ENCODE measurements at regions not wholly inside any gene's neighbourhood (a gene's known extent, or its start where the extent isn't known, plus 50 kb on each side); places are given as distances from the start of the nearest gene placed in this dataset.

DNA sequence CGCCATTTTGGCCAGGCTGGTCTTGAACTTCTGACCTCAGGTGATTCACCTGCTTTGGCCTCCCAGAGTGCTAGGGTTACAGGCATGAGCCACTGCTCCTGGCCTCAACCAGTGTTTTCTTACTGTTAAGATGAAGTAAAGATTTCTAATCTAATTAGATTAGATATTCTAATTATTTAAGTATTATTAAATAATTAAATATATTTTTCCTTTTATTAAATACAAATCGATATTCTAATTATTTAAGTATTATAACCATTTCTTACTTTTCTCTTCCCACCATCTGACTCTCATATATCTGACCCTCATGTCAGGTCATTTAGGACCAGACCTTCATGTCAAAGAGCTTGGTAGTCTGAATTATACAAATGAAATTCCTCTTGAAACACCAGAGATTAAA lies 1291.9 kb upstream of the EPHA6 start:
- TF ChIP-seq, protein P1, sequence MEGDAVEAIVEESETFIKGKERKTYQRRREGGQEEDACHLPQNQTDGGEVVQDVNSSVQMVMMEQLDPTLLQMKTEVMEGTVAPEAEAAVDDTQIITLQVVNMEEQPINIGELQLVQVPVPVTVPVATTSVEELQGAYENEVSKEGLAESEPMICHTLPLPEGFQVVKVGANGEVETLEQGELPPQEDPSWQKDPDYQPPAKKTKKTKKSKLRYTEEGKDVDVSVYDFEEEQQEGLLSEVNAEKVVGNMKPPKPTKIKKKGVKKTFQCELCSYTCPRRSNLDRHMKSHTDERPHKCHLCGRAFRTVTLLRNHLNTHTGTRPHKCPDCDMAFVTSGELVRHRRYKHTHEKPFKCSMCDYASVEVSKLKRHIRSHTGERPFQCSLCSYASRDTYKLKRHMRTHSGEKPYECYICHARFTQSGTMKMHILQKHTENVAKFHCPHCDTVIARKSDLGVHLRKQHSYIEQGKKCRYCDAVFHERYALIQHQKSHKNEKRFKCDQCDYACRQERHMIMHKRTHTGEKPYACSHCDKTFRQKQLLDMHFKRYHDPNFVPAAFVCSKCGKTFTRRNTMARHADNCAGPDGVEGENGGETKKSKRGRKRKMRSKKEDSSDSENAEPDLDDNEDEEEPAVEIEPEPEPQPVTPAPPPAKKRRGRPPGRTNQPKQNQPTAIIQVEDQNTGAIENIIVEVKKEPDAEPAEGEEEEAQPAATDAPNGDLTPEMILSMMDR (IDR thresholded peaks at IDR 0.05): no peak
- TF ChIP-seq POLR2A (IDR thresholded peaks at IDR 0.05): no peak
